ENCODE measurements at regions not wholly inside any gene's neighbourhood (a gene's known extent, or its start where the extent isn't known, plus 50 kb on each side); places are given as distances from the start of the nearest gene placed in this dataset.

DNA sequence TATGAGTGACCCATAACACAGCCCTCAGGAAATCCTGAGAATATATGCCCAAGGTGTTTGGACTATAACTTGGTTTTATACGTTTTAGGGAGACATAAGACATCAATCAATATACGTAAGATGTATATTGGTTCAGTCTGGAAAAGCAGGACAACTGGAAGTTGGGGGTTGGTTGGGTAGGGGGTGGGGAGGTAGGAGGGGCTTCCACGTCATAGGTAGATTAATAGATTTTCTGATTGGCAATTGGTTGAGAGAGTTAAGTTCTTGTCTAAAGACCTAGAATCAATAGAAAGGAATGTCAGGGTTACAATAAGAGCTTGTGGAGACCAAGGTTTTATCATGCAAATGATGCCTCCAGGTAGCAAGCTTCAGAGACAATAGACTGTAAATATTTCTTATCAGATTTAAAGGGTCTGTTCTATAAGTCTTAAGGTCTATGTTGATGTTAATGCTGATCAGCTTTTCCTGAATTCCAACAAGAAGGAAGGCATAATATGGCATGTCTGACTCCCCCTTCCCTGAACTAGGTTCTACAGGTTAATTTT is 2267.7 kb upstream of the ACO1 start:
- no peaks in the 10 kb centered on the region for H4K20me1 ChIP-seq (ENCODE audit: insufficient read depth, low read length)
- H3K9me2 ChIP-seq (ENCODE audit: low read depth, low read length) = no peaks in the 10 kb centered on the region; the same call in 1 of the 2 replicates
- no peaks in the 10 kb centered on the region for H3K4me1 ChIP-seq (ENCODE audit: insufficient read depth, low read length, severe bottlenecking)
- H3K27ac ChIP-seq (ENCODE audit: low read depth, low read length, poor library complexity, severe bottlenecking) = no peak overlapping the region
- TF ChIP-seq, protein P1, sequence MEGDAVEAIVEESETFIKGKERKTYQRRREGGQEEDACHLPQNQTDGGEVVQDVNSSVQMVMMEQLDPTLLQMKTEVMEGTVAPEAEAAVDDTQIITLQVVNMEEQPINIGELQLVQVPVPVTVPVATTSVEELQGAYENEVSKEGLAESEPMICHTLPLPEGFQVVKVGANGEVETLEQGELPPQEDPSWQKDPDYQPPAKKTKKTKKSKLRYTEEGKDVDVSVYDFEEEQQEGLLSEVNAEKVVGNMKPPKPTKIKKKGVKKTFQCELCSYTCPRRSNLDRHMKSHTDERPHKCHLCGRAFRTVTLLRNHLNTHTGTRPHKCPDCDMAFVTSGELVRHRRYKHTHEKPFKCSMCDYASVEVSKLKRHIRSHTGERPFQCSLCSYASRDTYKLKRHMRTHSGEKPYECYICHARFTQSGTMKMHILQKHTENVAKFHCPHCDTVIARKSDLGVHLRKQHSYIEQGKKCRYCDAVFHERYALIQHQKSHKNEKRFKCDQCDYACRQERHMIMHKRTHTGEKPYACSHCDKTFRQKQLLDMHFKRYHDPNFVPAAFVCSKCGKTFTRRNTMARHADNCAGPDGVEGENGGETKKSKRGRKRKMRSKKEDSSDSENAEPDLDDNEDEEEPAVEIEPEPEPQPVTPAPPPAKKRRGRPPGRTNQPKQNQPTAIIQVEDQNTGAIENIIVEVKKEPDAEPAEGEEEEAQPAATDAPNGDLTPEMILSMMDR (IDR thresholded peaks at IDR 0.05; ENCODE audit: low read length) = no peak
- TF ChIP-seq EZH2 (IDR thresholded peaks at IDR 0.05; ENCODE audit: borderline replicate concordance, low read length) = no peak
- H3K9me3 ChIP-seq (ENCODE audit: low read length) = no peaks in the 10 kb centered on the region
- no peak overlapping the region for H3K9ac ChIP-seq (ENCODE audit: low read length)
- H3K4me3 ChIP-seq (ENCODE audit: low read depth, low read length, poor library complexity, severe bottlenecking) = no peak overlapping the region
- H3F3A ChIP-seq (ENCODE audit: insufficient read depth, low read length) = no peaks in the 10 kb centered on the region
- no peaks in the 10 kb centered on the region for H3K27me3 ChIP-seq (ENCODE audit: insufficient read depth, low read length)
- no peaks in the 10 kb centered on the region for H3K36me3 ChIP-seq (ENCODE audit: insufficient read depth, low read length)
- no peaks in the 10 kb centered on the region for H3K79me2 ChIP-seq (ENCODE audit: insufficient read depth, low read length)
- H3K4me2 ChIP-seq (ENCODE audit: low read length) = no peak overlapping the region
- H2AFZ ChIP-seq (ENCODE audit: low read length) = no peak overlapping the region

DNA sequence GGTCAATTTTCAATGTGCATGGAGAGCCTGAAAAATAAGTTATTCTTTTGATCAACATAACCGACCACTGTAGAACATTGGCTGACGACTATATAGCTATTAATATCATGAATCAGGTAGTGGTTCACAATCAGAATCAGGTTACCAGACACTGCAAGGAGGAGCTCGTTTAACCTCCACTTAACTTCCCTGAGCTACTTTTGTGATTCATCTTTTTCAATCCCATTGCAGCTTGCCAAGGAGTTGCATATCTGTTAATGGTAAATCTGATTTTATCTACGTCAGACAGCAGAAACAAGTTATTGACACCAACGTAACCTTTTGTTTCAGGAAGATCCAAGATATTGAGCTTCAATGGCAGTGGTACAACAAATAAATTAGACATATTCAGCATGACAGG is 2263.8 kb upstream of the ACO1 start:
- Histone ChIP-seq H2AFZ (ENCODE audit: low read length) (no peak overlapping the region), H3K4me1 (ENCODE audit: insufficient read depth, low read length, severe bottlenecking) (no peaks in the 10 kb centered on the region), H3K9ac (ENCODE audit: low read length) (no peak overlapping the region), H3K36me3 (ENCODE audit: insufficient read depth, low read length) (no peaks in the 10 kb centered on the region), H3K27ac (ENCODE audit: low read depth, low read length, poor library complexity, severe bottlenecking) (no peak overlapping the region), H3K4me2 (ENCODE audit: low read length) (no peak overlapping the region), H3K4me3 (ENCODE audit: low read depth, low read length, poor library complexity, severe bottlenecking) (no peak overlapping the region), H3F3A (ENCODE audit: insufficient read depth, low read length) (no peaks in the 10 kb centered on the region), H3K27me3 (ENCODE audit: insufficient read depth, low read length) (no peaks in the 10 kb centered on the region), H3K79me2 (ENCODE audit: insufficient read depth, low read length) (no peaks in the 10 kb centered on the region), H3K9me2 (ENCODE audit: low read depth, low read length) (no peaks in the 10 kb centered on the region; the same call in 1 of the 2 replicates), H4K20me1 (ENCODE audit: insufficient read depth, low read length) (no peaks in the 10 kb centered on the region), H3K9me3 (ENCODE audit: low read length) (no peaks in the 10 kb centered on the region)
- TF ChIP-seq, protein P1 (IDR thresholded peaks at IDR 0.05; ENCODE audit: low read length) = no peak
- no peak for TF ChIP-seq EZH2 (IDR thresholded peaks at IDR 0.05; ENCODE audit: borderline replicate concordance, low read length)

DNA sequence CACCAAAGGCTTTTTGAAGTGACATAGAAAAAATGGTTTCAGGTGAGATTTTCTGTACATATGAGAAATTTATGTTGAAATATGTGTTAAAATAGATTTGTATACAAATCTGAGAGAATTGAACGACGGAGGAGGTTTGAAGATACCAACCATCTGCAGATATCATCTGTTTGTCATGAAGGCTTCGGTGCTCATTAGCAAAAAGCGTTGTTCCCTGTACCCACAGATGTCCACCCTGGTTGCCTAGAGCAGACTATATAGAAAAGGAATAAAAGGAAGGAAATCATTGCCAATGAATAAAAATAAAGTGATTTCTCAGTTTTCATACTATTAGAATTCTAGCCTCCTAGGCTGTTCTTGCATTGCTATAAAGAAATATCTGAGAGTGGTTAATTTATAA is 2262.8 kb upstream of the ACO1 start:
- H3K9me2 ChIP-seq (ENCODE audit: low read depth, low read length) = no peaks in the 10 kb centered on the region; the same call in 1 of the 2 replicates
- no peaks in the 10 kb centered on the region for H3K9me3 ChIP-seq (ENCODE audit: low read length)
- no peaks in the 10 kb centered on the region for H3K79me2 ChIP-seq (ENCODE audit: insufficient read depth, low read length)
- no peaks in the 10 kb centered on the region for H3F3A ChIP-seq (ENCODE audit: insufficient read depth, low read length)
- no peak overlapping the region for H2AFZ ChIP-seq (ENCODE audit: low read length)
- H4K20me1 ChIP-seq (ENCODE audit: insufficient read depth, low read length) = no peaks in the 10 kb centered on the region
- H3K27ac ChIP-seq (ENCODE audit: low read depth, low read length, poor library complexity, severe bottlenecking) = no peak overlapping the region
- H3K4me1 ChIP-seq (ENCODE audit: insufficient read depth, low read length, severe bottlenecking) = no peaks in the 10 kb centered on the region
- no peak overlapping the region for H3K9ac ChIP-seq (ENCODE audit: low read length)
- H3K36me3 ChIP-seq (ENCODE audit: insufficient read depth, low read length) = no peaks in the 10 kb centered on the region
- H3K27me3 ChIP-seq (ENCODE audit: insufficient read depth, low read length) = no peaks in the 10 kb centered on the region
- H3K4me3 ChIP-seq (ENCODE audit: low read depth, low read length, poor library complexity, severe bottlenecking) = no peak overlapping the region
- TF ChIP-seq, protein P1 (IDR thresholded peaks at IDR 0.05; ENCODE audit: low read length) = no peak
- TF ChIP-seq EZH2 (IDR thresholded peaks at IDR 0.05; ENCODE audit: borderline replicate concordance, low read length) = no peak
- no peak overlapping the region for H3K4me2 ChIP-seq (ENCODE audit: low read length)
